HEK293 (cell line): ENCODE measurements at regions not wholly inside any gene's neighbourhood (a gene's known extent, or its start where the extent isn't known, plus 50 kb on each side); places are given as distances from the start of the nearest gene placed in this dataset.

Experiments
- SETDB1 ChIP-seq: IDR thresholded peaks from one replicate; pipeline ENCODE4 v1.6.1; 2017; ENCODE audit warnings: mild to moderate bottlenecking, low read length, moderate library complexity, mixed read lengths; ENCODE audit not compliant: insufficient read length
- ZBTB1 ChIP-seq: fragments of 450-650 bp; formaldehyde crosslinking; IDR thresholded peaks from 2 replicates; pipeline ENCODE4 v1.5.1; 2016; ENCODE audit warnings: missing biosample characterization, missing genetic modification characterization
- ZNF133 ChIP-seq: fragments of 450-650 bp; formaldehyde crosslinking; IDR thresholded peaks from 2 replicates; pipeline ENCODE4 v1.5.1; 2016; ENCODE audit warnings: missing biosample characterization, missing genetic modification characterization
- ZNF214 ChIP-seq: fragments of 450-650 bp; formaldehyde crosslinking; IDR thresholded peaks from 2 replicates; pipeline ENCODE4 v1.5.1; 2017; ENCODE audit warnings: missing biosample characterization, mild to moderate bottlenecking, missing genetic modification characterization, borderline replicate concordance
- ZNF292 ChIP-seq: fragments of 450-650 bp; formaldehyde crosslinking; IDR thresholded peaks from 2 replicates; pipeline ENCODE4 v1.5.1; 2016; ENCODE audit warnings: low read depth, missing biosample characterization, missing genetic modification characterization, borderline replicate concordance
- ZNF302 ChIP-seq: fragments of 450-650 bp; formaldehyde crosslinking; IDR thresholded peaks from 2 replicates; pipeline ENCODE4 v1.5.1; 2016; ENCODE audit warnings: missing biosample characterization, missing genetic modification characterization, low read depth
- ZNF510 ChIP-seq: fragments of 450-650 bp; formaldehyde crosslinking; IDR thresholded peaks from 2 replicates; pipeline ENCODE4 v1.5.1; 2018; ENCODE audit warnings: mild to moderate bottlenecking, missing genetic modification characterization, missing biosample characterization; ENCODE audit not compliant: insufficient replicate concordance
- ZNF664 ChIP-seq: fragments of 450-650 bp; formaldehyde crosslinking; IDR thresholded peaks from 2 replicates; pipeline ENCODE4 v1.5.1; 2016; ENCODE audit warnings: missing biosample characterization, missing genetic modification characterization
- TF ChIP-seq, protein P1 (sequence below): fragments of 450-650 bp; formaldehyde crosslinking; IDR thresholded peaks from 2 replicates; pipeline ENCODE4 v1.5.1; 2016; ENCODE audit warnings: missing biosample characterization, missing genetic modification characterization
- TF ChIP-seq, protein P2 (sequence below): fragments of 450-650 bp; formaldehyde crosslinking; IDR thresholded peaks from 2 replicates; pipeline ENCODE4 v1.5.1; 2016; ENCODE audit warnings: missing biosample characterization, missing genetic modification characterization
- TF ChIP-seq, protein P3 (sequence below): fragments of 450-650 bp; formaldehyde crosslinking; IDR thresholded peaks from 2 replicates; pipeline ENCODE4 v1.5.1; 2016; ENCODE audit warnings: missing biosample characterization, missing genetic modification characterization
- TF ChIP-seq, protein P4 (sequence below): fragments of 450-650 bp; IDR thresholded peaks from 2 replicates; pipeline ENCODE4 v1.5.1; 2018; ENCODE audit warnings: missing biosample characterization, missing genetic modification characterization
- TF ChIP-seq, protein P5 (sequence below): fragments of 450-650 bp; formaldehyde crosslinking; IDR thresholded peaks from 2 replicates; pipeline ENCODE4 v1.5.1; 2016; ENCODE audit warnings: missing biosample characterization, missing genetic modification characterization
- TF ChIP-seq, protein P6 (sequence below): fragments of 450-650 bp; formaldehyde crosslinking; IDR thresholded peaks from 2 replicates; pipeline ENCODE4 v1.5.1; 2016; ENCODE audit warnings: missing biosample characterization, missing genetic modification characterization

DNA sequence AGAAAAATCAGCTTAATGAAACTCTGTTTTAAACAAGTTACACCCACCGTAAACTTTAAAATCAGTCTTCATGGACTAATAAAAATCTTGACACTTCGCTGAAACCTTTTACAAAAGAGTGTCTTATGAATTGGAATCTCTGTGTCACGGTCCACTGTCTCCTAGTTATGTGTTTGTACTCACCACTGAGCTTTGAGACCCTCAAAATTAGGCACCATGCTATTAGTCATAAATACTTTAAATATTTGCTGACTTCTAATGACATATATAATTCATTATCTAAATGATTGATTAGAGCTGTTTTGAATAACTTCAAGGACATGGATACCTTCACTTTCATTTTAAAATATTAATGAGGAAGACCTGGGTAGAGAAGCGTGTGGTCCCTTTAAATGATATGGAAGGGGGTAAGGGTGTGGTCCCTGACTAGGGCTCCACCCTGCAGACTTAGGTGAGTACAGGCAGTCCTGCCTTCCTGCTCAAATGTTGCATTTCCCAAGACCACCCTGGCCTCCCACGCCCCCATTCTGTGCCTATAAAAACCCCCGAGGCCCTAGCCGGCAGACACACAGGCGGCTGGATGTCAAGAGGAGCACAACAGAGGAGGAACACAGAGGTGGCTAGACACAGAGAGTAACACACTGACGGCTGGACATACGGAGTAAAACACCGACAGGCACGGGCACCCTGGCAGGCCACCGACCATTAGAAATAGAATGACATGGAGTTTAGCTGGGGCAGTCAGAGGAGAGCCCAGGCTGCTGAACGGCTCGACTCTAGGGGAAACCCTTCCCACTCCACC lies 179.0 kb upstream of the CDH9 start:
- TF ChIP-seq, protein P1, sequence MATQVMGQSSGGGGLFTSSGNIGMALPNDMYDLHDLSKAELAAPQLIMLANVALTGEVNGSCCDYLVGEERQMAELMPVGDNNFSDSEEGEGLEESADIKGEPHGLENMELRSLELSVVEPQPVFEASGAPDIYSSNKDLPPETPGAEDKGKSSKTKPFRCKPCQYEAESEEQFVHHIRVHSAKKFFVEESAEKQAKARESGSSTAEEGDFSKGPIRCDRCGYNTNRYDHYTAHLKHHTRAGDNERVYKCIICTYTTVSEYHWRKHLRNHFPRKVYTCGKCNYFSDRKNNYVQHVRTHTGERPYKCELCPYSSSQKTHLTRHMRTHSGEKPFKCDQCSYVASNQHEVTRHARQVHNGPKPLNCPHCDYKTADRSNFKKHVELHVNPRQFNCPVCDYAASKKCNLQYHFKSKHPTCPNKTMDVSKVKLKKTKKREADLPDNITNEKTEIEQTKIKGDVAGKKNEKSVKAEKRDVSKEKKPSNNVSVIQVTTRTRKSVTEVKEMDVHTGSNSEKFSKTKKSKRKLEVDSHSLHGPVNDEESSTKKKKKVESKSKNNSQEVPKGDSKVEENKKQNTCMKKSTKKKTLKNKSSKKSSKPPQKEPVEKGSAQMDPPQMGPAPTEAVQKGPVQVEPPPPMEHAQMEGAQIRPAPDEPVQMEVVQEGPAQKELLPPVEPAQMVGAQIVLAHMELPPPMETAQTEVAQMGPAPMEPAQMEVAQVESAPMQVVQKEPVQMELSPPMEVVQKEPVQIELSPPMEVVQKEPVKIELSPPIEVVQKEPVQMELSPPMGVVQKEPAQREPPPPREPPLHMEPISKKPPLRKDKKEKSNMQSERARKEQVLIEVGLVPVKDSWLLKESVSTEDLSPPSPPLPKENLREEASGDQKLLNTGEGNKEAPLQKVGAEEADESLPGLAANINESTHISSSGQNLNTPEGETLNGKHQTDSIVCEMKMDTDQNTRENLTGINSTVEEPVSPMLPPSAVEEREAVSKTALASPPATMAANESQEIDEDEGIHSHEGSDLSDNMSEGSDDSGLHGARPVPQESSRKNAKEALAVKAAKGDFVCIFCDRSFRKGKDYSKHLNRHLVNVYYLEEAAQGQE = no peak
- TF ChIP-seq ZNF214 = no peak
- TF ChIP-seq, protein P2, sequence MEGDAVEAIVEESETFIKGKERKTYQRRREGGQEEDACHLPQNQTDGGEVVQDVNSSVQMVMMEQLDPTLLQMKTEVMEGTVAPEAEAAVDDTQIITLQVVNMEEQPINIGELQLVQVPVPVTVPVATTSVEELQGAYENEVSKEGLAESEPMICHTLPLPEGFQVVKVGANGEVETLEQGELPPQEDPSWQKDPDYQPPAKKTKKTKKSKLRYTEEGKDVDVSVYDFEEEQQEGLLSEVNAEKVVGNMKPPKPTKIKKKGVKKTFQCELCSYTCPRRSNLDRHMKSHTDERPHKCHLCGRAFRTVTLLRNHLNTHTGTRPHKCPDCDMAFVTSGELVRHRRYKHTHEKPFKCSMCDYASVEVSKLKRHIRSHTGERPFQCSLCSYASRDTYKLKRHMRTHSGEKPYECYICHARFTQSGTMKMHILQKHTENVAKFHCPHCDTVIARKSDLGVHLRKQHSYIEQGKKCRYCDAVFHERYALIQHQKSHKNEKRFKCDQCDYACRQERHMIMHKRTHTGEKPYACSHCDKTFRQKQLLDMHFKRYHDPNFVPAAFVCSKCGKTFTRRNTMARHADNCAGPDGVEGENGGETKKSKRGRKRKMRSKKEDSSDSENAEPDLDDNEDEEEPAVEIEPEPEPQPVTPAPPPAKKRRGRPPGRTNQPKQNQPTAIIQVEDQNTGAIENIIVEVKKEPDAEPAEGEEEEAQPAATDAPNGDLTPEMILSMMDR (tag by site-specific recombination) = no peak
- TF ChIP-seq, protein P3, sequence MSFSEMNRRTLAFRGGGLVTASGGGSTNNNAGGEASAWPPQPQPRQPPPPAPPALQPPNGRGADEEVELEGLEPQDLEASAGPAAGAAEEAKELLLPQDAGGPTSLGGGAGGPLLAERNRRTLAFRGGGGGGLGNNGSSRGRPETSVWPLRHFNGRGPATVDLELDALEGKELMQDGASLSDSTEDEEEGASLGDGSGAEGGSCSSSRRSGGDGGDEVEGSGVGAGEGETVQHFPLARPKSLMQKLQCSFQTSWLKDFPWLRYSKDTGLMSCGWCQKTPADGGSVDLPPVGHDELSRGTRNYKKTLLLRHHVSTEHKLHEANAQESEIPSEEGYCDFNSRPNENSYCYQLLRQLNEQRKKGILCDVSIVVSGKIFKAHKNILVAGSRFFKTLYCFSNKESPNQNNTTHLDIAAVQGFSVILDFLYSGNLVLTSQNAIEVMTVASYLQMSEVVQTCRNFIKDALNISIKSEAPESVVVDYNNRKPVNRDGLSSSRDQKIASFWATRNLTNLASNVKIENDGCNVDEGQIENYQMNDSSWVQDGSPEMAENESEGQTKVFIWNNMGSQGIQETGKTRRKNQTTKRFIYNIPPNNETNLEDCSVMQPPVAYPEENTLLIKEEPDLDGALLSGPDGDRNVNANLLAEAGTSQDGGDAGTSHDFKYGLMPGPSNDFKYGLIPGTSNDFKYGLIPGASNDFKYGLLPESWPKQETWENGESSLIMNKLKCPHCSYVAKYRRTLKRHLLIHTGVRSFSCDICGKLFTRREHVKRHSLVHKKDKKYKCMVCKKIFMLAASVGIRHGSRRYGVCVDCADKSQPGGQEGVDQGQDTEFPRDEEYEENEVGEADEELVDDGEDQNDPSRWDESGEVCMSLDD = no peak
- no peak for TF ChIP-seq ZBTB1
- TF ChIP-seq SETDB1 = no peak
- TF ChIP-seq, protein P4, sequence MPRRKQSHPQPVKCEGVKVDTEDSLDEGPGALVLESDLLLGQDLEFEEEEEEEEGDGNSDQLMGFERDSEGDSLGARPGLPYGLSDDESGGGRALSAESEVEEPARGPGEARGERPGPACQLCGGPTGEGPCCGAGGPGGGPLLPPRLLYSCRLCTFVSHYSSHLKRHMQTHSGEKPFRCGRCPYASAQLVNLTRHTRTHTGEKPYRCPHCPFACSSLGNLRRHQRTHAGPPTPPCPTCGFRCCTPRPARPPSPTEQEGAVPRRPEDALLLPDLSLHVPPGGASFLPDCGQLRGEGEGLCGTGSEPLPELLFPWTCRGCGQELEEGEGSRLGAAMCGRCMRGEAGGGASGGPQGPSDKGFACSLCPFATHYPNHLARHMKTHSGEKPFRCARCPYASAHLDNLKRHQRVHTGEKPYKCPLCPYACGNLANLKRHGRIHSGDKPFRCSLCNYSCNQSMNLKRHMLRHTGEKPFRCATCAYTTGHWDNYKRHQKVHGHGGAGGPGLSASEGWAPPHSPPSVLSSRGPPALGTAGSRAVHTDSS = no peak
- TF ChIP-seq, protein P5, sequence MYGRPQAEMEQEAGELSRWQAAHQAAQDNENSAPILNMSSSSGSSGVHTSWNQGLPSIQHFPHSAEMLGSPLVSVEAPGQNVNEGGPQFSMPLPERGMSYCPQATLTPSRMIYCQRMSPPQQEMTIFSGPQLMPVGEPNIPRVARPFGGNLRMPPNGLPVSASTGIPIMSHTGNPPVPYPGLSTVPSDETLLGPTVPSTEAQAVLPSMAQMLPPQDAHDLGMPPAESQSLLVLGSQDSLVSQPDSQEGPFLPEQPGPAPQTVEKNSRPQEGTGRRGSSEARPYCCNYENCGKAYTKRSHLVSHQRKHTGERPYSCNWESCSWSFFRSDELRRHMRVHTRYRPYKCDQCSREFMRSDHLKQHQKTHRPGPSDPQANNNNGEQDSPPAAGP (tag by site-specific recombination) = no peak
- TF ChIP-seq ZNF510 = no peak
- TF ChIP-seq ZNF292 = no peak
- no peak for TF ChIP-seq ZNF302
- TF ChIP-seq, protein P6, sequence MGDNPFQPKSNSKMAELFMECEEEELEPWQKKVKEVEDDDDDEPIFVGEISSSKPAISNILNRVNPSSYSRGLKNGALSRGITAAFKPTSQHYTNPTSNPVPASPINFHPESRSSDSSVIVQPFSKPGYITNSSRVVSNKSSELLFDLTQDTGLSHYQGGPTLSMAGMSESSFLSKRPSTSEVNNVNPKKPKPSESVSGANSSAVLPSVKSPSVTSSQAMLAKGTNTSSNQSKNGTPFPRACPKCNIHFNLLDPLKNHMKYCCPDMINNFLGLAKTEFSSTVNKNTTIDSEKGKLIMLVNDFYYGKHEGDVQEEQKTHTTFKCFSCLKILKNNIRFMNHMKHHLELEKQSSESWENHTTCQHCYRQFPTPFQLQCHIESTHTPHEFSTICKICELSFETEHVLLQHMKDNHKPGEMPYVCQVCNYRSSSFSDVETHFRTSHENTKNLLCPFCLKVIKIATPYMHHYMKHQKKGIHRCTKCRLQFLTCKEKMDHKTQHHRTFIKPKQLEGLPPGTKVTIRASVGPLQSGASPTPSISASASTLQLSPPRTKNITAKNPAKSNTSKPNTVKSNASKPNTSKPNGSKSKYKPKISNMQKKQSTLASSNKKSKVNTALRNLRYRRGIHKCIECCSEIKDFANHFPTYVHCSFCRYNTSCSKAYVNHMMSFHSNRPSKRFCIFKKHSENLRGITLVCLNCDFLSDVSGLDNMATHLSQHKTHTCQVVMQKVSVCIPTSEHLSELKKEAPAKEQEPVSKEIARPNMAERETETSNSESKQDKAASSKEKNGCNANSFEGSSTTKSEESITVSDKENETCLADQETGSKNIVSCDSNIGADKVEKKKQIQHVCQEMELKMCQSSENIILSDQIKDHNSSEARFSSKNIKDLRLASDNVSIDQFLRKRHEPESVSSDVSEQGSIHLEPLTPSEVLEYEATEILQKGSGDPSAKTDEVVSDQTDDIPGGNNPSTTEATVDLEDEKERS (tag by site-specific recombination) = no peak
- TF ChIP-seq ZNF664 (tag by site-specific recombination) = no peak
- TF ChIP-seq ZNF133 (tag by site-specific recombination) = no peak
